HepG2 (cell line): ENCODE measurements at regions not wholly inside any gene's neighbourhood (a gene's known extent, or its start where the extent isn't known, plus 50 kb on each side); places are given as distances from the start of the nearest gene placed in this dataset.

Source experiments
- ATF7-NPFF ChIP-seq: sonication (generic); formaldehyde crosslinking; IDR thresholded peaks from 2 replicates; pipeline ENCODE4 v1.8.1; 2023; ENCODE audit warnings: mild to moderate bottlenecking, low read depth, missing genetic modification reagents, moderate library complexity
- CBFB ChIP-seq: sonication (generic); formaldehyde crosslinking; IDR thresholded peaks from 2 replicates; pipeline ENCODE4 v1.4.0; 2020; ENCODE audit warnings: missing genetic modification reagents
- EP300 ChIP-seq, 3 experiments: sonication (generic) in 1 of 3; formaldehyde crosslinking in 1 of 3; IDR thresholded peaks; 2 replicates each; pipeline versions ENCODE4 v1.5.1 to v1.6.1; 2011 to 2020; ENCODE audit warnings: low read depth in 2 of 3, low read length in 2 of 3, borderline replicate concordance in 1 of 3, improper control_type of control experiment in 1 of 3, mild to moderate bottlenecking in 1 of 3, missing genetic modification reagents in 1 of 3, moderate library complexity in 1 of 3
- EZH2 ChIP-seq: conservative IDR thresholded peaks from 2 replicates; pipeline ENCODE4 v1.6.1; 2012; ENCODE audit warnings: mild to moderate bottlenecking, low read depth, low read length, moderate library complexity
- JUNB ChIP-seq: sonication (generic); formaldehyde crosslinking; IDR thresholded peaks from 2 replicates; pipeline ENCODE4 v1.8.0; 2022; ENCODE audit warnings: missing genetic modification reagents, mild to moderate bottlenecking, borderline replicate concordance
- PTBP1 ChIP-seq: fragments of 200-400 bp; formaldehyde crosslinking; IDR thresholded peaks from 2 replicates; pipeline ENCODE4 v1.6.1; 2018; ENCODE audit warnings: low read length, low read depth; ENCODE audit not compliant: poor library complexity, severe bottlenecking
- SMC3 ChIP-seq: IDR thresholded peaks from 2 replicates; pipeline ENCODE4 v1.6.1; 2011; ENCODE audit warnings: low read length, improper control_type of control experiment
- U2AF2 ChIP-seq: fragments of 200-400 bp; formaldehyde crosslinking; IDR thresholded peaks from 2 replicates; pipeline ENCODE4 v1.6.1; 2017; ENCODE audit warnings: low read depth, mild to moderate bottlenecking, low read length
- ZSCAN20 ChIP-seq: sonication (generic); formaldehyde crosslinking; IDR thresholded peaks from 2 replicates; pipeline ENCODE4 v1.4.0; 2020; ENCODE audit warnings: missing genetic modification reagents, mild to moderate bottlenecking, borderline replicate concordance
- TF ChIP-seq, protein P1 (sequence below): IDR thresholded peaks from 2 replicates; pipeline ENCODE4 v1.6.1; 2016; ENCODE audit warnings: low read depth

DNA sequence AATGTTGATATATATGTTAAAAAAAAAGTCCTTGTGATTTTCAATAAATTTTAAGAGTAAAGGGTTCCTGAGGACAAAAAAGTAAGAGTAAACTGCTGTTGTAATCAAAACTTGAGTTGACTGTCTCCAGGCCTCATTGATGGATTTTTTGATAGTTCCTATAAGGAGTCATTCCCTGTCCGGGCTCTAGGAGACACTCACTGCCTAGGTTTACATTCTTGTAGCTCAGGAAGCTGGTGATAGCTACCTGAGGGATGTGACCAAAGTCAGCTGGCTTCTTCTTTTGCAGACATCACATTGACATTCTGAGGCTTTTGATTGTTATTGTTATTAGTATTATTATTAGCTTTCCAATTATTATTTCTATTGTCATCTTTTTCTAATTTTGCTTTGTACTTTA, 116.5 kb upstream of the FBXL7 start:
- peak; percentile 35; the same call in 1 of the 2 replicates for TF ChIP-seq SMC3
- no peak for TF ChIP-seq PTBP1
- TF ChIP-seq JUNB, result no peak
- no peak for TF ChIP-seq EZH2
- TF ChIP-seq ATF7-NPFF, result no peak
- TF ChIP-seq U2AF2, result no peak
- TF ChIP-seq EP300 (IDR thresholded peaks at IDR 0.05; ENCODE audit: low read depth in 2 of 2, low read length in 2 of 2), result no peak
- no peak for TF ChIP-seq EP300 (CRISPR knock-in tag; IDR thresholded peaks at IDR 0.05; ENCODE audit: borderline replicate concordance)
- TF ChIP-seq CBFB (CRISPR knock-in tag), result no peak
- TF ChIP-seq ZSCAN20 (CRISPR knock-in tag), result no peak
- TF ChIP-seq, protein P1, sequence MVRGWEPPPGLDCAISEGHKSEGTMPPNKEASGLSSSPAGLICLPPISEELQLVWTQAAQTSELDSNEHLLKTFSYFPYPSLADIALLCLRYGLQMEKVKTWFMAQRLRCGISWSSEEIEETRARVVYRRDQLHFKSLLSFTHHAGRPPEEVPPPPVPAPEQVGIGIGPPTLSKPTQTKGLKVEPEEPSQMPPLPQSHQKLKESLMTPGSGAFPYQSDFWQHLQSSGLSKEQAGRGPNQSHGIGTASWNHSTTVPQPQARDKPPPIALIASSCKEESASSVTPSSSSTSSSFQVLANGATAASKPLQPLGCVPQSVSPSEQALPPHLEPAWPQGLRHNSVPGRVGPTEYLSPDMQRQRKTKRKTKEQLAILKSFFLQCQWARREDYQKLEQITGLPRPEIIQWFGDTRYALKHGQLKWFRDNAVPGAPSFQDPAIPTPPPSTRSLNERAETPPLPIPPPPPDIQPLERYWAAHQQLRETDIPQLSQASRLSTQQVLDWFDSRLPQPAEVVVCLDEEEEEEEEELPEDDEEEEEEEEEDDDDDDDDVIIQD (CRISPR knock-in tag), result no peak
